IPS DF 4.7 (cell line): ENCODE measurements at regions not wholly inside any gene's neighbourhood (a gene's known extent, or its start where the extent isn't known, plus 50 kb on each side); places are given as distances from the start of the nearest gene placed in this dataset.
"Not testable (repeated sequence)": the region's sequence is repeated elsewhere in the genome, so short reads cannot be mapped to it uniquely, and the experiment has no call there.

Experiments
- DNase-seq: peaks from one replicate; pipeline ENCODE4 v3.0.0-alpha.2; 2013; ENCODE audit warnings: low spot score; ENCODE audit errors: extremely low read depth

DNA sequence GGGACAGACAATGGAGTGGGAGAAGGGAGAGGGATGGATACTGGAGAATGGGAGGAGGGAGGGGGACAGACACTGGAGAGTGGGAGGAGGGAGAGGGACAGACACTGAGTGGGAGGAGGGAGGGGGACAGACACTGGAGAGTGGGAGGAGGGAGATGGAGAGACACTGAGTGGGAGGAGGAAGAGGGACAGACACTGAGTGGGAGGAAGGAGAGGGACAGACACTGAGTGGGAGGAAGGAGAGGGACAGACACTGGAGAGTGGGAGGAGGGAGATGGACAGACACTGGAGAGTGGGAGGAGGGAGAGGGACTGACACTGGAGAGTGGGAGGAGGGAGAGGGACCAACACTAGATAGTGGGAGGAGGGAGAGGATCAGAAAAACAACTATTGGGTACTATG lies 426.7 kb upstream of the PMFBP1 start:
- no peak for DNase-seq

DNA sequence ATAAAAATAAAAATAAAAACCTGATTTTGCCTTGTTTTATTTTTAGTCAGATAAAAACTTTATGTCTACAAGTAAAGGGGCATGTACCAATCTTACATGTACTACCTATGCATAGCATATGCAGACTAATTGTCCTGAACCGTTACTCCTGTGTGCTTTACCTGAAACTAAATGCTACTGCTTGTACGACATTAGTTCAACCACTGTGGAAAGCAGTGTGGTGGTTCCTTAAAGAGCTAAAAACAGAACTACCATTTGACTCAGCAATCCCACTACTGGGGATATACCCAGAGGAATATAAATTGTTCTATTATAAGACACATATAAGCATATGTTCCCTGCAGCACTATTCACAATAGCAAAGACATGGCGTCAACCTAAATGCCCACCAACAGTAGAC lies 426.0 kb upstream of the PMFBP1 start:
- DNase-seq = no peak

DNA sequence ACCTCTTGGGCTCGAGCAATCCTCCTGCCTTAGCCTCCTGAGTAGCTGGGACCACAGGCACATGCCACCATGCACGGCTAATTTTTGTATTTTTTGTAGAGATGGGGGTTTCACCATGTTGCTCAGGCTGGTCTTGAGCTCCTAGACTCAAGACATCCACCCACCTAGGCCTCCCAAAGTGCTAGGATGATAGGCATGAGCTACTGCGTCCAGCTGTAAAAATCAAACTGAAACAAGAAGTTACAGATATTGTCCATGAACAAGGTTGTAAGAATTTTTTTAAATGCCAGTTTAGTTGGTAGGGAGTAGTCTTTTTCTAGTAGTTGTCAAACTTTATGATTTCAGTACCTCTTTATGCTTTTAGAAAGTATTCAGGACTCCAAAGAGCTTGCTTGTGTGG lies 424.4 kb upstream of the PMFBP1 start:
- DNase-seq = no peak

DNA sequence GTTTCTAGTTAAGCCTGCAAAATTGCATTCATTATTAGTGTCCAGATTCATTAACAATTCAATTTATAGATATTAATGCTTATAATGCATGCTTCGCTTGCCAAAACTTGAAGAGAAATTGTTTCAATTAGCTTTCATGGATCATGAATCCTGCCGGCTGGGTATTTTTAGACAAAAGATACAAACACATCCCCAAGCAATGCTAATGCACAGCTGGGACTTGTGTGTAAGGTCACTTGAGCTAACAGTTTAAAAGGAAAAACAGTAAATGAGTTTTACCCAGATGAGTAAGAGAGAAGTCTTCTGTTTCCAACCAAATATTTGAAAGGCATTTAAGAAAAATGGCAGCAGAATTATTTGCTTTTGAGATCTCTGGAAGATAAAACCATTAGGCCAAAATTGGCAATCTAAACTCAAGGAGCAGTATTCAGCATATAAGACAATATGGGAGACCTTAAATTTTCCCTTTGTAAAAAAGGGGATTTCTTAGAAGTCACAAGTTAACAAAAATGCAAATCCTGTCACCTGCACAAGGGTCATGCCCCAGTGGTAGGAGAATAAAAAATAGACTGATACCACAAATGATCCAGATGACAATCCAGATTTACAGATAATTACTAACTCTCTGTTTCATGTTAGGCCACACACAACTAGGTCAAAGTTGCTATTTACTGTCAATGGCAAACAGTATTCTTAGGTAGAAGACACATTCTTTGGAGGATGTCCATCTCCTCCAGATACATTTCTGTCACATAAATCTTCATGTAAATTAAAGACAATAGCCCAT lies 418.4 kb upstream of the PMFBP1 start:
- DNase-seq = no peak

DNA sequence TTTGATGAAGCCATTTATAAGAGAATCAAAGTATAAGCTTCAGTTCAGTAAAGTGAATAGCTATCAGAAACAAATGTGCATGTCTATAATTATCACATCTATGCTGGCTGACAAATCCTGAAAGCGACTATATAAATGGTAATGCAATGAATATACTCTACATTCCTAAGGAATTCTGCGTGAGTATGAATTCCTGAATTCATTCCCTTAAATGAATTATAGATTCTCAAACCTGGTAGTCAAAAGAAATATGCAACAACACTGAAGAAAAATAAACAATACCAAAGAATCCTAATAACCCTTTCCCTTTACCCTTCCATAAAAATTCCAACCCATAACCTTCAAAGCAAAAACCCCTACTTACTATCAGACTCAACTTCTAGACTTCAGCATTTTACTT lies 416.6 kb upstream of the PMFBP1 start:
- DNase-seq = no peak

DNA sequence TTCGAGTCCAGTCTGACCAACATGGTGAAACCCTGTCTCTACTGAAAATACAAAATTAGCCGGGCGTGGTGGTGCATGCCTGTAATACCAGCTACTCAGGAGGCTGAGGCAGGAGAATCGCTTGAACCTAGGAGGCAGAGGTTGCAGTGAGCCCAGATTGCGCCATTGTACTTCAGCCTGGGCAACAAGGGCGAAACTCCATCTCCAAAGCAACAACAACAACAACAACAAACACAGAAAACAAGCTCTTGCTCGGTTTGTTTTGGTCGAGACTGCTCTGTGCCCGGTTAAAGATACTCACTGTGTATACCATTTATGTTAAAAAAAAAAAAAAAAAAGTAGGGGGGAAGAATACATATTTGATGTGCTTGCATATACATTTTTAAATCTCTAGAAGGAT lies 406.1 kb upstream of the PMFBP1 start:
- DNase-seq = not testable (repeated sequence)

DNA sequence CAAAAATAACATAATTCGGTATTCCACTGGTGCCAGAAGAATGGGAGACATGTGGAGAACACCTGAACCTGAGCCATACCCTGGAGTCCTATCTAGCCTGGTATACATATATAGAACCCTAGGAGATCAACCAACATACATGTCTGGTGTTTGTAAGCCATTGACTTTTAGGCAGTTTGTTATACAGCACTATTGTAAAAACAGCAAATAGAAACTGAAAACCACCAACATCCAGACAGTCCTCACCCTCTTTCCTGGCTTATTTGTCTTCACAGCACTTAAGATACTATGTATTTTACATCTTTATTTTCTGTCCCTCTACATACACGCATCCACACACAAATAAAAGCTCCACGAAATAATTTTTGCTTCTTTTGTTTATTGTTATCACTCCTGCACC lies 404.2 kb upstream of the PMFBP1 start:
- DNase-seq = no peak

DNA sequence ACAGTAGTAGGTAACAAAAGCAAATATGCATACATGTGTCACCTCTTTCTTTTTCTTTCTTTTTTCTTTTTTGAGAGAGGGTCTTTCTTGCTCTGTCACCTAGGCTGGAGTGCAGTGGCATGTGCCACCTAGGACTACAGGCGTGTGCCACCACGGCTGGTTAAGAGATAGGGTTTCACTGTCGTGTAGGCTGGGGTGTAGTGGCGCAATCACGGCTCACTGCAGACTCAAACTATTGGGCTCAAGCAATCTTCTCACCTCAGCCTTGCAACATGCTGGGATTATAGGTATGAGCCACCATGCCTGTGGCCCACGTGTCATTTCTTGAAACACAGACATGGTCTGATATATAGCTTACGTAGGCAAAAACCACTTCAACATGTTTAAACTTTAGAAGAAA lies 397.7 kb upstream of the PMFBP1 start:
- DNase-seq = no peak

DNA sequence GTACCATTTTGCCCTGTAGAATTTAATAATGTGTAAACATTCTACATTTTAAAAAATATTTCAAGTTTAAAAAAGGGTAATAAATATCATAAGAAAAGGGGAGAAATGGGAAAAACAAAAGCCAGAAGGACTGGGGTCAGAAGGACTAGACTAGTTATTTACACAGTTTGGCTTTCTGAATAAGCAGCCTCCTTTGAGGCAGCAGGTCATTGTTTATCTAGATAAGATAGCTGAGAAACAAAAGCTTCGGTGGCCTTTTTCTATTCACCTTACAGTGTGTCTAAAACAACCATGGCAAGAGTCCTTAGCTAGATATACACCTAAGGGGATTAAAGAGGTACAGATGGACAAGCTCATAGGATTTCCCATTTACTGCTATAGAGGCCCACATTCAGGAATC lies 396.5 kb upstream of the PMFBP1 start:
- DNase-seq = no peak

DNA sequence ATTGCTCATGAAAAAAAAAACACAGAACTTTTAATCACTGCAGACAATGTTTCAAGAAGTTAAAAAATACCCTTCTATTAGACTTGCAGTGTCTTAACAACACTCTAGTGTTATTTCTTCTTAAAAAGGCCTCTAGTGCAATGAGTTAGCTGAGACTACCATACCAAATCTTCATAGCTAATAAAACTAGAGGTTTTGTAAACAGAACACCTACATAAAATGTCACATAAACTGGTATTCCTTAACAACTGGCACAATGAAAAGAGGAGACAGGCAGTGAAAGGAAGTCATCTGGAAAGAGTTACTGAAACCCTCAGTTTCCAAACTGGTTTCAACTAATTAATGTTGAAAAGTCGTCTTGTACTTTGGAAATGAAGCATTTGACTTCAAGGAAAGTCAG lies 394.2 kb upstream of the PMFBP1 start:
- no peak for DNase-seq

DNA sequence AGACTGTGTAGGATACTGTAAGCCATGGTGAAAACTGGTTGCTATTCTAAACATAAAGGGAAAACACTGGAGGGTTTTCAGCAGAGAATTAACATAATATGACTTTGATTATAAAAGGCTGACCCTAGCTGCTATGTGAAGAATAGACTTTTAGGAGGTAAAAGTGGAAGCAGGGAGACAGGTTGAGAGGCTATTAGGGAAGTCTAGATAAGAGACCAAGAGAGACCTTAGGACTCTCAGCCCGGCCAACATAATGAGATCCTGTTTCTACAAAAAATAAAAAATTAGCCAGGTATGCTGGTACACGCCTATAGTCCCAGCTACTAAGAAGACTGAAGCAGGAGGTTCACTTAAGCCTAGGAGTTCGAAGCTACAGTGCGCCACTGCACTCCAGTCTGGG lies 393.2 kb upstream of the PMFBP1 start:
- no peak for DNase-seq

DNA sequence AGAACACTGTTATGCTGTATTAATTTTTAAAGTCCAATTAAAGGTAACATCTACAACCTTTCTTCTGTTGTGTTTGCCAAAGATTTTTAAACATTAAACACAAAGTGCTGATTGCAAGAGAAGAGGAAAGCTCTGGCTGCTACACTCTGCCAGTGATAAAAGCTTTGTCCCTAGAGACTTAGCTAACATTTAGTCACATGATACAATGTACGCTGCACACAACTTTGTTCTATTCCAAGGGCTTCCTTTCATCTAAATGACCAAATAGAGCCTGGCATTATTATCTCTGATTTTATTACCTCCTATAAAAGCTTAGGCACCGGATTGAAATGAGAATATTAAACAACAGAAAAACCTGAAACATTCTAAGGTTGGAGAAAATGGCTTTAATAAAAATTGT lies 388.7 kb upstream of the PMFBP1 start:
- no peak for DNase-seq

DNA sequence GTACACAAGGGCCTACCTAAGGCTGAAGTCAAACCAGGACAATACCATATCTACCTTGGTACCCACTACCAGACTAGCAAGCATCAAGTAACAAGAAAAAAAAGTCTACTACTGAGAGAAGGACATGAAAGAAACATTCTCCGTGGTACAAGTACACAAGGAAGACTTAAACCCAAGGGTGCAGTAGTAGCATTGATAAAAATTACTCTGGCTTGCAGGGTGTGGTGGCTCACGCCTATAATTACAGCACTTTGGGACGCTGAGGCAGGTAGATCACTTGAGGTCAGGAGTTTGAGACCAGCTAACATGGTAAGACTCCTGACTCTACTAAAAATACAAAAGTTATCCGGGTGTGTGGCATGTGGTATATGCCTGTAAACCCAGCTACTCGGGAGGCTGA lies 386.5 kb upstream of the PMFBP1 start:
- DNase-seq = no peak

DNA sequence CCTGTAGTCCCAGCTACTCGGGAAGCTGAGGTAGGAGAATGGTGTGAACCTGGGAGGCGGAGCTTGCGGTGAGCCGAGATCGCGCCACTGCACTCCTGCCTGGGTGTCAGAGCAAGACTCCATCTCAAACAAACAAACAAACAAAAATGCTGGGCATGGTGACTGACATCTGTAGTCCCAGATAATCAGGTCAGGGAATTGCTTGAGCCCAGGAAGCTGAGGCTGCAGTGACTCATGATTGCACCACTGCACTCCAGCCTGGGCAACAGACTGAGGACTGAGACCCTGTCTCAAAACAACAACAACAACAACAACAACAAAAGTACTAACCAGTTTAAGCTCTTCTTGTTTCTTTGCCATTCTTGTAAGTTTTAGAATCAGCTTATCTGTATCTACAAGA lies 383.0 kb upstream of the PMFBP1 start:
- DNase-seq = no peak

DNA sequence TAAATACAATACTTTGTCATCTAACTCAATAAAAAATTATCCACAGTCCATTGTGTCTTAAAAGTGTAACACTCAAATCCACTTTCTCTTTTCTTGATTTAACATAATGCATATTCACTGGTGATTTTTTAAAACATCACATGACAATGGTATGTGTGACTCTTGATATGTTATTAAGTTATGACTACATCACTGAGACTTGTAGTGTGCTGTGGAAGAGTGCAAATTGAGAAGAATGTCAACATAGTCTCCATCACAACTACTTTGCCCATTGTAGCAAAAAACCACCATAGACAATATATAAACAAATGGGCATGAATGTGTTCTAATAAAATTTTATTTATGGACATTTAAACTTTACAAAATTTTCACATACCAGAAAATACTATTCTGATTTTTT lies 380.7 kb upstream of the PMFBP1 start:
- no peak for DNase-seq

DNA sequence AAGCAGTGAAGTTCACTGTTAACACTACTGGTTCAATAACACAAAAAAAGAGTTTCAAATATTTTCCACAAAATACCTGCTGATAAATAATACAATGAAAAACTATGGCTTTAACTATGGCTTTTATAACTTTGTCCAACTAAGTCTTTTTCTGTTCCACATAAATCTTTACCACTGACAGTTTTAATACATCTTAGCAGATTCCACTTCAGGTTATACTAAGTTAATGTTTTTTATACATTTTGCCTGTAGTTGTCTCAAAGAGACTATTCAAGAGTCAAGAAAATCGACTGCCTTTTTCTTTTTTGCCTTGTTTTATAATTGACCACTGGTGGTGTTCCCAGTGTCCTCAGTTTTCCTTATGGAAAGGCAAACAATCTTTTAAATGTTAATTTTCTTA lies 379.7 kb upstream of the PMFBP1 start:
- no peak for DNase-seq

DNA sequence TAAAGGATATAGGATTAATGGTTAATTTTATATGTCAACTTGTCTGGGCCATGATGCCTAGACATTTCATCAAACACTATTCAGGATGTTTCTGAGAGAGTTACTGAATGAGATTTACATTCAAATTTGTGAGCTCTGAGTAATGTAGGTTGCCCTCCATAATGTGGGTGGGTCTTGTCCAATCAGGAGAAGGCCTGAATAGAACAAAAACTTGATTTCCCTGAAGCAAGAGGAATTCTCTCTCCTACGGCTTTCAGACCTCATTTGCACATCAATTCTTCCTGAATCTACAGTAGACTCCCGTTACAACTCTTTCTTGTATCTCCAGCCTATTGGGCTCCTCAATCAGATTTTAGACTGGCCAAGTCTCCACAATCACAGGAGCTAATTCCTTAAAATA lies 377.9 kb upstream of the PMFBP1 start:
- DNase-seq = no peak

DNA sequence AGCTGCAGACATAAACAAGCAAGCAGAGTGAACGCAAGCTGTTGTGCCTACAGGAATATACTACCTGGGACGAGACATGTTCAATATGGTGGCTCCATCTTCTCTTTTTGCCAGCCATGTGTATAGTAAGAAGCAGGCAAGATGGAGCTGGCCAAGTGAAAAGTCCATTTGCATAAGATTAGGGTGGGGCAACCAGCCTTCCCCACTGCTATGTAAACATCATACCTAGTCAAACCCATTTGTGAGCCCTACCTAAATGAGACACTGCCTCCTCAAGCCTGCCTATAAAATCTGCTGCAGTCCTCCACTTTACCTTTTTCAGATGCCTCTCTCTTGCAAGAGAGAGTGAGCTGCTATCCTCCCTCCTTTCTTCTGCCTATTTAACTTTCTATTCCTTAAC lies 370.1 kb upstream of the PMFBP1 start:
- DNase-seq = no peak

DNA sequence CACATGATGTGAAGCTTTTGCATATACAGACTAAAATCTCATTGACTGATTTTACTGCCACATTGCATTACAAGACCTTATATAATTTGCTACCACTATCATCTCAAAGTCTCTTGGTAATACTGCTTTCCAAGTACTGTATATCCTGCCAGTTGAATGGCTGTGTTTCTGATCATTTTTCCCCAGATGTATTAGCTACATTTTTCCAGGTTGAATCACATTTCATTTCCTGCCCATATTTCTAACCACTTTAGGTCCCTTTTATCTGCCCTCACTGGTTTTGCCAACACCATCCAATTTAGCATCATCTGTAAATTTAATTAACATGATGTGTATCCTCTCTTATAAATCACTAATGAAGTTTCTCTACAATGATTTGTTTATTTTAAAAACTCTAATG lies 365.7 kb upstream of the PMFBP1 start:
- no peak for DNase-seq

DNA sequence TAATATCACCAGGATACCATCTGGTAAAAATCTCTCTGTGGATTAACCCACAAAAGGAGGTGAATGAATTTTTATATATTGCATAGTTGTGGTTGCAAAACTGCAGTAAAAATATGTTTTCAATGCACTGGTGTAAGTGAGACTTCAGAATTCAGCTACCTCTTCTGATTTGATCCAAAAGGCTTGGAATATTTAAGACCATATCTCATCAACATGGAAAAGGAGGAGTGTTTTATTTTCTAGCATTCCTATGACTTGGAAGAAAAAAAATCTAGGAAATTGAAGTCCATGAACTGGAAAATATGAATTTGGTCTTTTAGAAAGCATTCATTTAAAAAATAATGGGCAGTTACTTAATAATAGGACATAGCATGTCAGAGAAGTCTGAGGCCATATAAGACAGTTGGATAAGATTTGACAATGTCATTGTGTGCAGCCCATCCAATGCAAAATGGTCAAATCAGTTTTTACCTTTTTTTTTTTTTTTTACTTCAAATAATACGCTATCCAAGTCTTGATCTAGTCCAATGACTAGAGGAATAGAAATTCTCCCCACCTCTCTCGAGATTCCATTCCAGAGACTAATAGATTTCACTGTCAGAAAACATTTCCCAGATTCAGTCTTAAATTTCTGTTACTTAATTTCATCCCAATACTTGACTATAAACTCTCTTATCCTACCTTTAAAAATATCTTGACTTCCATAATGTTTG lies 364.9 kb upstream of the PMFBP1 start:
- DNase-seq = no peak

DNA sequence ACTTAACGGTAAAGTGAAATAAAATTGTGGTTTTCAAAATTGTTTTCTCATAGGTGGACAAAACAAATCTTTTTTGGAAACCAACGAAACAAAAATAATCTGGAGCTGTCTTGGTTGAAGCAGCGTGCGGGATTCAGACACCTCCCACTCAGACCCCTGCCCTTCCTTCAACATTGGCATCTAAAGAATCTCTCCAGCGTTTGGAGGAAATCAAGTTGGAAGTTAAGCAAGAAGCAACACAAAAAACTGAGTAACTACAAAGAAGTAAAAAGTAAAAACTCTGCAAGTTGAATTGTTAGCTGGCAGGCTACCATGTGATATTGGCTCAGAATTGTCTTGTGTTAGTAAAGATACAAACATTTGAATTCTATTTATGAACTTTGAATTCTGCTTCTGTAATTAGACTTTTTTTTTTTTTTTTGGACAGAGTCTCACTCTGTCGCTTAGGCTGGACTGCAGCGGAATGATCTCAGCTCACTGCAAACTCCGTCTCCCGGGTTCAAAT lies 361.0 kb upstream of the PMFBP1 start:
- DNase-seq = no peak

DNA sequence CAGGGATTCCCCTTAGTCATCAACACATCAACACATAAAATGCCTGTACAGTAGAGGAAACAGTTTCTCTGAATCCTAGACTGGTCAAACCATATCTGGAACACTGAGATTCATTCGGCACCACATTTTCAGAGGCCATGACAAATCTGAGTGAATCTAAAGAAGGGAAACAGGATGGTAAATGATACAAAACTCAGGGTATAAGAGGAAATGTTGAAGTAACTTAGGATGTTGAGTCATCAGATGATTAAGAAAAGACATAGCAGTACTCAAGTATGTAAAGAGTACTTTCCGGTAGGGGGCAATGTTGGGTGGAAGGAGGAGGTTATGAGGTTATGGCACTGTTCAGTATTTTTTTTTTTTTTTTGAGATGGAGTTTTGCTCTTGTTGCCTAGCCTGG lies 358.5 kb upstream of the PMFBP1 start:
- DNase-seq = no peak

DNA sequence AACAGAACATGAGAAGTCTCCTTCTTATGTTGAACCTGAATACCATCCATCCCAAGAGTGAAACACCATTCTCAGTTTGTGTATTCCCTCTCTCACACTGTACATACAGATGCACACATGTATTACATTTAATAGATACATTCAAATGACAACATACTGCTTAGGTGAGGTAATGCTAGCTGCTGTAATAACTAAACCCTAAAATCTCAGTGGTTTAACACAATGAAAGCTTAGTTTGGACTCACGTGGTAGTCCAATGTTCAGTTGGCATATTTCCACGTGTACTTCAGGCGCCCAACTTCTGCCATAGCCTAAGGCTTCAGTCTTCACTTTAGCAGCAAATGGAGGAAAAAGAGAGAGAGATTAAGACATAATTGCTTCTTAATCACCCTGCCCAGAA lies 351.1 kb upstream of the PMFBP1 start:
- DNase-seq = no peak
